ENCODE measurements at regions not wholly inside any gene's neighbourhood (a gene's known extent, or its start where the extent isn't known, plus 50 kb on each side); places are given as distances from the start of the nearest gene placed in this dataset.

DNA sequence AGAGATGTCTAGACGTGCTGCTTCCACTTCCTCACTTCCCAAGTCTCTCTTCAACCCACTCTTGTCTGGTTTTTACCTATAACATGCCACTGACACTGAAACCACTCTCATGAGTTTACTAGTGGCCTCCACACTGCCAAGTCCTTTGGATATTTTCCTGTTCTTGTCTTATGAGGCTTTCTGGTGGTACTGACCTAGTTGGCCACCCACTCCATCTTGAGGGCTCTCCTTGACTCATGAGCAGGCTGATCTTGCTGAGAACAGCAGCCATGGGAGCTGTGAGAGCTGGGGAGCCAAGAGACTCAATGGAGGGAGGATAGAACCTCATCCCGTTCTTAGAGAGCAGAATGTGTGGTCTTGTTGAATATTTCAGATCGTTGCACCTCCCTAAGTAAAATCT lies 283.4 kb upstream of the PRDM1 start:
- POLR2A ChIA-PET = no interaction called here
- WGBS (ENCODE audit: insufficient coverage) = 100% methylated on average over 1 of the region's 3 CpGs

DNA sequence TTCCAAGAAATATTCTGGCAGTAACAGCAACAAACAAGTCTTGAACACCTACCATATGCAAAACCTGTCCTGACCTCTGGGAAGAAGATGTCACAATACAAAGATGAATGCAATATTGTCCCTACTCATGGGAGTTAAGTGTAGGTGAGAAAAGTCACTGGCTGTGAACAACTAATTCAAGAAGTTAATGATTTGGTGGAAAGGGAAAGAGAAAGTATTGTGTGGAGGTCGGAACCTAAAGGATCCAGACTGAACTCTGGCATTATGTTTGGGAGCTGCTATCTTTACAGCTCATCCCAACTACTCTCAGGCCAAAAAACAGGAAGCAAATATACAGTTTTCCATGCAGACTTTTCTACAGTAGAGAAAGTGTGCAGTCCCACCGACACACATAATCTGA lies 285.3 kb upstream of the PRDM1 start:
- no peaks in the 10 kb centered on the region for H3K27me3 ChIP-seq (replicated peaks in 1 of 4; ENCODE audit: control extremely low read depth in 1 of 4, control insufficient read depth in 3 of 4, insufficient read depth in 4 of 4, low read length in 3 of 4)
- H3K4me3 ChIP-seq (ENCODE audit: control extremely low read depth in 1 of 5, extremely low read depth in 1 of 5, insufficient read depth in 1 of 5, low read depth in 2 of 5, low read length in 4 of 5) = no peak overlapping the region
- Mint-ChIP-seq H3K27me3 (no peaks in the 10 kb centered on the region), H3K27ac (no peak overlapping the region), H3K4me1 (no peaks in the 10 kb centered on the region), H3K4me3 (no peak overlapping the region), H3K9me3 (ENCODE audit: insufficient read depth) (no peaks in the 10 kb centered on the region)
- no CpG with 5 or more reads among the region's 2 CpGs for WGBS (ENCODE audit: insufficient coverage)
- ATAC-seq (ENCODE audit: low read depth) (no peak), DNase-seq (no peak)
- no peaks in the 10 kb centered on the region for H3K79me2 ChIP-seq (ENCODE audit: control insufficient read depth, insufficient read depth, low read length)
- H3K4me1 ChIP-seq (ENCODE audit: control insufficient read depth in 2 of 2, insufficient read depth in 2 of 2, low read length in 2 of 2) = no peaks in the 10 kb centered on the region
- no peak overlapping the region for H3K4me2 ChIP-seq (replicated peaks; ENCODE audit: low read depth, low read length, poor library complexity, severe bottlenecking)
- no peak overlapping the region for H2AFZ ChIP-seq (ENCODE audit: insufficient read depth, low read depth, low read length, poor library complexity, severe bottlenecking)
- no peak for TF ChIP-seq EZH2 (IDR thresholded peaks at IDR 0.05; ENCODE audit: borderline replicate concordance, insufficient read depth, low read depth, low read length, poor library complexity, severe bottlenecking)
- TF ChIP-seq, protein P1, sequence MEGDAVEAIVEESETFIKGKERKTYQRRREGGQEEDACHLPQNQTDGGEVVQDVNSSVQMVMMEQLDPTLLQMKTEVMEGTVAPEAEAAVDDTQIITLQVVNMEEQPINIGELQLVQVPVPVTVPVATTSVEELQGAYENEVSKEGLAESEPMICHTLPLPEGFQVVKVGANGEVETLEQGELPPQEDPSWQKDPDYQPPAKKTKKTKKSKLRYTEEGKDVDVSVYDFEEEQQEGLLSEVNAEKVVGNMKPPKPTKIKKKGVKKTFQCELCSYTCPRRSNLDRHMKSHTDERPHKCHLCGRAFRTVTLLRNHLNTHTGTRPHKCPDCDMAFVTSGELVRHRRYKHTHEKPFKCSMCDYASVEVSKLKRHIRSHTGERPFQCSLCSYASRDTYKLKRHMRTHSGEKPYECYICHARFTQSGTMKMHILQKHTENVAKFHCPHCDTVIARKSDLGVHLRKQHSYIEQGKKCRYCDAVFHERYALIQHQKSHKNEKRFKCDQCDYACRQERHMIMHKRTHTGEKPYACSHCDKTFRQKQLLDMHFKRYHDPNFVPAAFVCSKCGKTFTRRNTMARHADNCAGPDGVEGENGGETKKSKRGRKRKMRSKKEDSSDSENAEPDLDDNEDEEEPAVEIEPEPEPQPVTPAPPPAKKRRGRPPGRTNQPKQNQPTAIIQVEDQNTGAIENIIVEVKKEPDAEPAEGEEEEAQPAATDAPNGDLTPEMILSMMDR (IDR thresholded peaks at IDR 0.05) = no peak
- intact Hi-C loops (cut with micrococcal nuclease) = no loop called here
- H3K36me3 ChIP-seq (replicated peaks in 1 of 2; ENCODE audit: control extremely low read depth in 1 of 2, control insufficient read depth in 1 of 2, extremely low read depth in 1 of 2, insufficient read depth in 2 of 2, low read length in 1 of 2) = no peaks in the 10 kb centered on the region
- H3K9ac ChIP-seq (ENCODE audit: low read length) = no peak overlapping the region
- ChIA-PET POLR2A (no interaction called here), CTCF (interaction anchor here (1.0 to 1.3 kb wide), 3 partner anchors 10 to 423 kb away, joined by 3 to 4 read pairs (median 3); partner anchors contain the start of gene PRDM1)
- no peaks in the 10 kb centered on the region for H4K20me1 ChIP-seq (ENCODE audit: control insufficient read depth, insufficient read depth, low read length, poor library complexity, severe bottlenecking)
- H3K27ac ChIP-seq (ENCODE audit: low read length in 2 of 2) = no peak overlapping the region
- H3K9me3 ChIP-seq (ENCODE audit: control extremely low read depth in 1 of 3, control insufficient read depth in 2 of 3, insufficient read depth in 1 of 3, low read length in 2 of 3) = no peaks in the 10 kb centered on the region

More for the DNA sequence above, 283.4 kb upstream of the PRDM1 start:
- Histone ChIP-seq H3K27me3 (replicated peaks in 1 of 4; ENCODE audit: control extremely low read depth in 1 of 4, control insufficient read depth in 3 of 4, insufficient read depth in 4 of 4, low read length in 3 of 4) (no peaks in the 10 kb centered on the region), H3K4me3 (ENCODE audit: control extremely low read depth in 1 of 5, extremely low read depth in 1 of 5, insufficient read depth in 1 of 5, low read depth in 2 of 5, low read length in 4 of 5) (no peak overlapping the region), H4K20me1 (ENCODE audit: control insufficient read depth, insufficient read depth, low read length, poor library complexity, severe bottlenecking) (no peaks in the 10 kb centered on the region), H3K79me2 (ENCODE audit: control insufficient read depth, insufficient read depth, low read length) (no peaks in the 10 kb centered on the region), H3K4me1 (ENCODE audit: control insufficient read depth in 2 of 2, insufficient read depth in 2 of 2, low read length in 2 of 2) (no peaks in the 10 kb centered on the region), H3K4me2 (replicated peaks; ENCODE audit: low read depth, low read length, poor library complexity, severe bottlenecking) (no peak overlapping the region), H3K9ac (ENCODE audit: low read length) (no peak overlapping the region), H3K36me3 (replicated peaks in 1 of 2; ENCODE audit: control extremely low read depth in 1 of 2, control insufficient read depth in 1 of 2, extremely low read depth in 1 of 2, insufficient read depth in 2 of 2, low read length in 1 of 2) (no peaks in the 10 kb centered on the region), H3K9me3 (ENCODE audit: control extremely low read depth in 1 of 3, control insufficient read depth in 2 of 3, insufficient read depth in 1 of 3, low read length in 2 of 3) (no peaks in the 10 kb centered on the region), H3K27ac (ENCODE audit: low read length in 2 of 2) (no peak overlapping the region), H2AFZ (ENCODE audit: insufficient read depth, low read depth, low read length, poor library complexity, severe bottlenecking) (no peak overlapping the region)
- TF ChIP-seq, protein P1 (IDR thresholded peaks at IDR 0.05) = no peak
- TF ChIP-seq EZH2 (IDR thresholded peaks at IDR 0.05; ENCODE audit: borderline replicate concordance, insufficient read depth, low read depth, low read length, poor library complexity, severe bottlenecking) = no peak
- ATAC-seq (ENCODE audit: low read depth) (no peak), DNase-seq (no peak)
- intact Hi-C loops (cut with micrococcal nuclease) = no loop called here
- no peaks in the 10 kb centered on the region for H3K27me3 Mint-ChIP-seq
- H3K4me1 Mint-ChIP-seq = no peaks in the 10 kb centered on the region
- H3K4me3 Mint-ChIP-seq = no peak overlapping the region
- H3K9me3 Mint-ChIP-seq (ENCODE audit: insufficient read depth) = no peaks in the 10 kb centered on the region
- CTCF ChIA-PET = no interaction called here
- no peak overlapping the region for H3K27ac Mint-ChIP-seq
